ENCODE measurements at regions not wholly inside any gene's neighbourhood (a gene's known extent, or its start where the extent isn't known, plus 50 kb on each side); places are given as distances from the start of the nearest gene placed in this dataset.

GRCh38 chr20:7327810-7328209, 560.3 kb downstream of the BMP2 start:
- TF ChIP-seq POLR2A (IDR thresholded peaks at IDR 0.05): no peak
- no peak for TF ChIP-seq CTCF (IDR thresholded peaks at IDR 0.05)
